ENCODE measurements at regions not wholly inside any gene's neighbourhood (a gene's known extent, or its start where the extent isn't known, plus 50 kb on each side); places are given as distances from the start of the nearest gene placed in this dataset.

- TF ChIP-seq EP300 (IDR thresholded peaks at IDR 0.05) (no peak), CTCF (IDR thresholded peaks at IDR 0.05) (no peak)
These were observed 195.1 kb upstream of the CBLB start for GRCh38 chr3:106063909-106064308.

Measured in esophagus muscularis mucosa (tissue), 3 donors.